Endothelial cell of umbilical vein (primary cell): ENCODE measurements at regions not wholly inside any gene's neighbourhood (a gene's known extent, or its start where the extent isn't known, plus 50 kb on each side); places are given as distances from the start of the nearest gene placed in this dataset.

Source experiments
- BruUV-seq: library from RNA; stranded (reverse); fragments of 400-500 nt; replicated peaks from 2 replicates; lab custom pipeline; 2021; lab: Mats Ljungman, UMichigan
- CTCF ChIA-PET: fragments of 300-600, 350-600 bp; sonication (Branson Sonifier 250); formaldehyde crosslinking; loops from one replicate; lab custom pipeline; 2021; ENCODE audit warnings: antibody characterized with exemption, inconsistent platforms; lab: Charles Lee
- POLR2A ChIA-PET: fragments of 300-600, 350-600 bp; sonication (Branson Sonifier 250); formaldehyde crosslinking; loops from one replicate; lab custom pipeline; 2021; ENCODE audit warnings: antibody characterized with exemption, inconsistent platforms; lab: Charles Lee
- DNase-seq: peaks from one replicate; pipeline ENCODE4 v3.0.0-alpha.2; 2011; ENCODE audit warnings: low read depth, low spot score
- FAIRE-seq: peaks from 2 replicates; lab custom pipeline; 2011; peaks lifted over from hg19 to GRCh38; lab: Jason Lieb, UNC
- H2AFZ ChIP-seq: 2 replicates; pipeline ENCODE4 v1.6.0; 2012; ENCODE audit warnings: low read depth, low read length, control low read depth, inconsistent platforms
- H3K27ac ChIP-seq: 2 replicates; pipeline ENCODE4 v1.5.1; 2011; ENCODE audit warnings: low read depth, mild to moderate bottlenecking, control low read depth, low read length, moderate library complexity; ENCODE audit not compliant: insufficient read depth
- H3K27me3 ChIP-seq, 2 experiments: 2 replicates each; pipeline versions ENCODE4 v1.6.0 to v1.6.1; 2011; ENCODE audit warnings: low read length in 2 of 2, mixed read lengths in 1 of 2; ENCODE audit not compliant: control insufficient read depth in 2 of 2, insufficient read depth in 2 of 2
- H3K36me3 ChIP-seq, 2 experiments: 2 replicates in 1 of 2; 3 replicates in 1 of 2; pipeline ENCODE4 v1.5.1; 2011; ENCODE audit warnings: low read length in 2 of 2, mild to moderate bottlenecking in 1 of 2, moderate library complexity in 1 of 2; ENCODE audit not compliant: control insufficient read depth in 2 of 2, insufficient read depth in 2 of 2; ENCODE audit errors: extremely low read depth in 1 of 2
- H3K4me1 ChIP-seq: 3 replicates; pipeline ENCODE4 v1.5.1; 2011; ENCODE audit warnings: mild to moderate bottlenecking, low read length; ENCODE audit not compliant: control insufficient read depth, insufficient read depth; ENCODE audit errors: extremely low read depth
- H3K4me2 ChIP-seq: 2 replicates; pipeline ENCODE4 v1.6.1; 2011; ENCODE audit warnings: low read length, control low read depth, mixed read lengths; ENCODE audit not compliant: insufficient read depth
- H3K4me3 ChIP-seq, 3 experiments: fragments of 200-600 bp in 1 of 3; sonication (generic), shearing (Covaris generic) in 1 of 3; replicated peaks in 1 of 3; 2 replicates each; pipeline ENCODE4 v1.5.1; 2011 to 2016; ENCODE audit warnings: control low read depth in 3 of 3, low read length in 3 of 3, mild to moderate bottlenecking in 2 of 3, inconsistent platforms in 1 of 3, low read depth in 1 of 3, moderate library complexity in 1 of 3; ENCODE audit not compliant: insufficient read depth in 1 of 3
- H3K79me2 ChIP-seq: 2 replicates; pipeline ENCODE4 v1.6.0; 2012; ENCODE audit warnings: low read length, inconsistent platforms; ENCODE audit not compliant: control insufficient read depth, insufficient read depth
- H3K9ac ChIP-seq: replicated peaks from 2 replicates; pipeline ENCODE3; 2011; ENCODE audit warnings: low read length, control low read depth; ENCODE audit not compliant: insufficient read depth; ENCODE audit errors: extremely low read depth
- H3K9me1 ChIP-seq: replicated peaks from 3 replicates; pipeline ENCODE4 v1.6.0; 2011; ENCODE audit warnings: mild to moderate bottlenecking, low read length; ENCODE audit not compliant: control insufficient read depth, insufficient read depth; ENCODE audit errors: extremely low read depth
- H3K9me3 ChIP-seq: replicated peaks from 2 replicates; pipeline ENCODE4 v1.5.1; 2012; ENCODE audit warnings: low read length, inconsistent platforms; ENCODE audit not compliant: control insufficient read depth, insufficient read depth
- H4K20me1 ChIP-seq: replicated peaks from 2 replicates; pipeline ENCODE3; 2011; ENCODE audit warnings: mild to moderate bottlenecking, low read length; ENCODE audit not compliant: control insufficient read depth, insufficient read depth; ENCODE audit errors: extremely low read depth
- EZH2 ChIP-seq: IDR thresholded peaks from 2 replicates; pipeline ENCODE4 v1.6.1; 2012; ENCODE audit warnings: borderline replicate concordance, low read depth, mild to moderate bottlenecking, moderate library complexity, low read length, inconsistent platforms; ENCODE audit not compliant: severe bottlenecking
- FOS ChIP-seq: IDR thresholded peaks from 2 replicates; pipeline ENCODE4 v1.6.1; 2011; ENCODE audit warnings: mild to moderate bottlenecking, low read length, moderate library complexity, borderline replicate concordance; ENCODE audit not compliant: insufficient read depth
- GATA2 ChIP-seq: IDR thresholded peaks from 2 replicates; pipeline ENCODE4 v1.7.0; 2011; ENCODE audit warnings: low read depth, mild to moderate bottlenecking, moderate library complexity, mixed read lengths, low read length; ENCODE audit not compliant: insufficient read length, insufficient read depth
- JUN ChIP-seq: IDR thresholded peaks from 2 replicates; pipeline ENCODE4 v1.6.1; 2011; ENCODE audit warnings: borderline replicate concordance, low read depth; ENCODE audit not compliant: insufficient read length, insufficient read depth
- MYC ChIP-seq: IDR thresholded peaks from one replicate; pipeline ENCODE4 v1.6.1; 2011; ENCODE audit warnings: mild to moderate bottlenecking, low read depth, low read length
- POLR2A ChIP-seq: IDR thresholded peaks from 2 replicates; pipeline ENCODE4 v1.6.1; 2012; ENCODE audit warnings: low read depth, mild to moderate bottlenecking, control low read depth, low read length
- POLR2AphosphoS5 ChIP-seq: IDR thresholded peaks from 2 replicates; pipeline ENCODE4 v1.6.1; 2012; ENCODE audit warnings: low read depth, mild to moderate bottlenecking, control low read depth, low read length, moderate library complexity; ENCODE audit not compliant: insufficient read depth
- dilution Hi-C: fragments of 300-500 bp; cut with MboI; formaldehyde crosslinking; loops from one replicate; pipeline ENCODE4 v1.15.0; 2019; ENCODE audit warnings: low sequenced_read_pairs; ENCODE audit not compliant: extremely low pct_ligation_motif_present
- intact Hi-C: fragments of 100-400 bp; cut with micrococcal nuclease; formaldehyde crosslinking; loops from one replicate; pipeline ENCODE4 v1.10.0; 2022
- TF ChIP-seq, protein P1 (sequence below): IDR thresholded peaks from 2 replicates; pipeline ENCODE4 v1.6.1; 2011; ENCODE audit not compliant: insufficient read depth, insufficient read length
- TF ChIP-seq, protein P2 (sequence below), 2 donors: IDR thresholded peaks; 1 replicate in 1 of 2; 2 replicates in 1 of 2; pipeline ENCODE4 v1.5.1; 2011; ENCODE audit warnings: low read length in 2 of 2, mild to moderate bottlenecking in 2 of 2, moderate library complexity in 2 of 2, control low read depth in 1 of 2, inconsistent platforms in 1 of 2, low read depth in 1 of 2; ENCODE audit not compliant: insufficient read depth in 1 of 2; ENCODE audit errors: extremely low read depth in 1 of 2

DNA sequence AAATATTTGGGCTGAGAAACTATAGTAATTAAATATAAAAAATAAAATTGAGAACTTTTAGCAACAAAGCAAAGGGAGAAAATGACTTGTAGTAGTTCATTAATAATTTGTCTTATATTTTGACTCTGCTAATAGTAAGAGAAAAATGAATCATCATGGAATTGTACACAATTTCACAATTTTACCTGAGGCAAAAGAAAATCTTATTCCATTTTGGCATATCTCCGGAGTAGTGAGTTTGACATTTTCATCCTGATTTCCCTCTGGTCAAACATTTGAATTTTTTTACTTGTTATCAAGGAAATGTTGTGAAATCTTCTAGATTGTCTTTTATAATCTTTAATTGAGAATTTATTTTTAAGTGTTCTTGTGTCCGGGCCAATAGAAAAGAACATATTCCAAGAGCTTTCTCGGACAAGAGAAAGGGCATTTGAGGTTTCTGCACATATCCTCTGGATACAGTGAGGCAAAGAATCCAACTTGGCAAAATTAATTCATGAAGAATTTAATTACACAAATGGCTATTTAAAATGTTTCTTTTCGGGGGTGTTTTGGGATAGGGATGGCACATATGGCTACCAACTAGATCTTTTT lies 89.3 kb upstream of the IGSF10 start:
- Histone ChIP-seq H3K9me1 (no peaks in the 10 kb centered on the region), H3K27me3 (no peaks in the 10 kb centered on the region), H3K79me2 (no peaks in the 10 kb centered on the region), H3K4me3 (no peak overlapping the region), H2AFZ (no peak overlapping the region), H3K4me1 (no peaks in the 10 kb centered on the region), H4K20me1 (no peaks in the 10 kb centered on the region), H3K36me3 (no peaks in the 10 kb centered on the region), H3K9ac (no peak overlapping the region), H3K9me3 (no peaks in the 10 kb centered on the region), H3K27ac (no peak overlapping the region), H3K4me2 (no peak overlapping the region)
- intact Hi-C loops (no loop called here), dilution Hi-C loops (no loop called here)
- CTCF ChIA-PET = no interaction called here
- POLR2A ChIA-PET = no interaction called here
- DNase-seq = no peak
- BruUV-seq = no TSS peak
- no peak for TF ChIP-seq POLR2A
- TF ChIP-seq, protein P1, sequence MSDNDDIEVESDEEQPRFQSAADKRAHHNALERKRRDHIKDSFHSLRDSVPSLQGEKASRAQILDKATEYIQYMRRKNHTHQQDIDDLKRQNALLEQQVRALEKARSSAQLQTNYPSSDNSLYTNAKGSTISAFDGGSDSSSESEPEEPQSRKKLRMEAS = no peak
- TF ChIP-seq GATA2 = no peak
- FAIRE-seq = no peak

DNA sequence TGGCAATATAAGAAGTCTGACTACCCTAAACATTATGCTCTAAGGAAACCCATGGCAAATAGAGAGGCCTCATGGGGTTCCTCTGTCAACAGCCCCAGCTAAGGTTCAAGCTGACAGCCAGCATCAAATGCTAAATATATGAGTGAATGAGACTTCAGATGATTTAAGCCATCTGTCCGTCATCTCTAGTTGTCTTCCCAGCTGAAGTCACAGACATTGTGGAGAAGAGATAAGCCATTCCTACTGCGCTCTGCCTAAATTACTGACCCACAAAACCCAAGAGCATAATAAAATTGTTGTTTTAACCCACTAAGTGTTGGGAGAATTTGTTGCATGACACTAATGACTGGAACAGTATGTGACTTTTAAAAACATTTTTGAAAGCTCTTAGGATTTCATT lies 87.3 kb upstream of the IGSF10 start:
- no peaks in the 10 kb centered on the region for H4K20me1 ChIP-seq
- H3K4me2 ChIP-seq = no peak overlapping the region
- intact Hi-C loops = no loop called here
- no peaks in the 10 kb centered on the region for H3K9me1 ChIP-seq
- H3K27me3 ChIP-seq = no peaks in the 10 kb centered on the region
- no peaks in the 10 kb centered on the region for H3K9me3 ChIP-seq
- H3K79me2 ChIP-seq = no peaks in the 10 kb centered on the region
- no TSS peak for BruUV-seq
- no peak overlapping the region for H3K4me3 ChIP-seq
- dilution Hi-C loops = no loop called here
- ChIA-PET CTCF (interaction anchor here (1.5 kb wide), 1 partner anchor 15 kb away, joined by 3 read pairs; no protein-coding TSS in a partner anchor), POLR2A (no interaction called here)
- no peaks in the 10 kb centered on the region for H3K4me1 ChIP-seq
- TF ChIP-seq JUN (no peak), GATA2 (no peak), FOS (no peak), POLR2A (no peak), POLR2AphosphoS5 (no peak), MYC (no peak), EZH2 (no peak)
- TF ChIP-seq, protein P1 = no peak
- TF ChIP-seq, protein P2, sequence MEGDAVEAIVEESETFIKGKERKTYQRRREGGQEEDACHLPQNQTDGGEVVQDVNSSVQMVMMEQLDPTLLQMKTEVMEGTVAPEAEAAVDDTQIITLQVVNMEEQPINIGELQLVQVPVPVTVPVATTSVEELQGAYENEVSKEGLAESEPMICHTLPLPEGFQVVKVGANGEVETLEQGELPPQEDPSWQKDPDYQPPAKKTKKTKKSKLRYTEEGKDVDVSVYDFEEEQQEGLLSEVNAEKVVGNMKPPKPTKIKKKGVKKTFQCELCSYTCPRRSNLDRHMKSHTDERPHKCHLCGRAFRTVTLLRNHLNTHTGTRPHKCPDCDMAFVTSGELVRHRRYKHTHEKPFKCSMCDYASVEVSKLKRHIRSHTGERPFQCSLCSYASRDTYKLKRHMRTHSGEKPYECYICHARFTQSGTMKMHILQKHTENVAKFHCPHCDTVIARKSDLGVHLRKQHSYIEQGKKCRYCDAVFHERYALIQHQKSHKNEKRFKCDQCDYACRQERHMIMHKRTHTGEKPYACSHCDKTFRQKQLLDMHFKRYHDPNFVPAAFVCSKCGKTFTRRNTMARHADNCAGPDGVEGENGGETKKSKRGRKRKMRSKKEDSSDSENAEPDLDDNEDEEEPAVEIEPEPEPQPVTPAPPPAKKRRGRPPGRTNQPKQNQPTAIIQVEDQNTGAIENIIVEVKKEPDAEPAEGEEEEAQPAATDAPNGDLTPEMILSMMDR (IDR thresholded peaks at IDR 0.05; ENCODE audit: extremely low read depth in 1 of 2, insufficient read depth in 1 of 2, low read depth in 1 of 2, low read length in 2 of 2) = no peak
- FAIRE-seq (no peak), DNase-seq (no peak)
- H3K27ac ChIP-seq = no peak overlapping the region
- H3K36me3 ChIP-seq = no peaks in the 10 kb centered on the region
- H3K9ac ChIP-seq = no peak overlapping the region
- no peak overlapping the region for H2AFZ ChIP-seq
